Loucy (cell line): ENCODE measurements at regions not wholly inside any gene's neighbourhood (a gene's known extent, or its start where the extent isn't known, plus 50 kb on each side); places are given as distances from the start of the nearest gene placed in this dataset.

Experiments used
- CTCF ChIP-seq: fragments of 200-600 bp; sonication (generic); conservative IDR thresholded peaks from 2 replicates; pipeline ENCODE4 v1.5.1; 2014; ENCODE audit warnings: mild to moderate bottlenecking, antibody characterized with exemption, low read length
- EZH2phosphoT487 ChIP-seq: fragments of 200-600 bp; IDR thresholded peaks from 2 replicates; pipeline ENCODE4 v1.6.1; 2018; ENCODE audit warnings: antibody characterized with exemption, mild to moderate bottlenecking, moderate library complexity, borderline replicate concordance

GRCh38 chr4:72942565-72942964 is 127.0 kb downstream of the COX18 start:
- TF ChIP-seq CTCF (no peak), EZH2phosphoT487 (no peak)
